ENCODE measurements at regions not wholly inside any gene's neighbourhood (a gene's known extent, or its start where the extent isn't known, plus 50 kb on each side); places are given as distances from the start of the nearest gene placed in this dataset.

- Histone ChIP-seq H4K20me1 (ENCODE audit: insufficient read depth, low read length) (no peaks in the 10 kb centered on the region), H3K4me2 (ENCODE audit: insufficient read depth, low read length) (no peak overlapping the region), H3K4me3 (ENCODE audit: low read depth in 1 of 2, low read length in 2 of 2) (no peak overlapping the region), H3K27ac (ENCODE audit: low read length) (no peak overlapping the region), H3K27me3 (ENCODE audit: insufficient read depth, low read length, poor library complexity) (no peaks in the 10 kb centered on the region), H3K4me1 (ENCODE audit: insufficient read depth, low read length) (no peaks in the 10 kb centered on the region), H3K9ac (ENCODE audit: low read depth, low read length) (no peak overlapping the region), H3K9me3 (ENCODE audit: insufficient read depth, low read length, severe bottlenecking) (no peaks in the 10 kb centered on the region), H2AFZ (ENCODE audit: low read depth, low read length) (no peak overlapping the region), H3K36me3 (ENCODE audit: insufficient read depth, low read length) (no peaks in the 10 kb centered on the region), H3K79me2 (ENCODE audit: insufficient read depth, low read length) (no peaks in the 10 kb centered on the region)
- ATAC-seq (ENCODE audit: insufficient read depth, low read depth) (no peak), DNase-seq (no peak)
- TF ChIP-seq EZH2 (IDR thresholded peaks at IDR 0.05; ENCODE audit: borderline replicate concordance, low read depth, low read length, severe bottlenecking): no peak
- TF ChIP-seq CTCF (IDR thresholded peaks at IDR 0.05; ENCODE audit: borderline replicate concordance, extremely low read depth, low read length, poor library complexity, severe bottlenecking): peak; percentile 42
These were observed 1306.5 kb upstream of the CDH9 start for GRCh38 chr5:28344836-28345433.

GRCh38 chr5:28329176-28329575 lies 1290.8 kb upstream of the CDH9 start:
- DNase-seq: no peak

GRCh38 chr5:28328681-28329080 lies 1290.3 kb upstream of the CDH9 start:
- H2AFZ ChIP-seq (ENCODE audit: low read depth, low read length): no peak overlapping the region
- ATAC-seq (ENCODE audit: insufficient read depth, low read depth) (no peak), DNase-seq (no peak)
- no peaks in the 10 kb centered on the region for H3K4me1 ChIP-seq (ENCODE audit: insufficient read depth, low read length)
- no peaks in the 10 kb centered on the region for H4K20me1 ChIP-seq (ENCODE audit: insufficient read depth, low read length)
- no peak overlapping the region for H3K9ac ChIP-seq (ENCODE audit: low read depth, low read length)
- no peaks in the 10 kb centered on the region for H3K27me3 ChIP-seq (ENCODE audit: insufficient read depth, low read length, poor library complexity)
- H3K4me2 ChIP-seq (ENCODE audit: insufficient read depth, low read length): no peak overlapping the region
- no peaks in the 10 kb centered on the region for H3K36me3 ChIP-seq (ENCODE audit: insufficient read depth, low read length)
- no peak overlapping the region for H3K27ac ChIP-seq (ENCODE audit: low read length)
- TF ChIP-seq CTCF (IDR thresholded peaks at IDR 0.05; ENCODE audit: borderline replicate concordance, extremely low read depth, low read length, poor library complexity, severe bottlenecking) (no peak), EZH2 (IDR thresholded peaks at IDR 0.05; ENCODE audit: borderline replicate concordance, low read depth, low read length, severe bottlenecking) (no peak)
- H3K79me2 ChIP-seq (ENCODE audit: insufficient read depth, low read length): no peaks in the 10 kb centered on the region
- H3K9me3 ChIP-seq (ENCODE audit: insufficient read depth, low read length, severe bottlenecking): peaks cover 5% of the 10 kb centered on the region
- H3K4me3 ChIP-seq (ENCODE audit: low read depth in 1 of 2, low read length in 2 of 2): no peak overlapping the region

More at GRCh38 chr5:28329176-28329575, 1290.8 kb upstream of the CDH9 start:
- no peak overlapping the region for H3K9ac ChIP-seq (ENCODE audit: low read depth, low read length)
- H4K20me1 ChIP-seq (ENCODE audit: insufficient read depth, low read length): no peaks in the 10 kb centered on the region
- H2AFZ ChIP-seq (ENCODE audit: low read depth, low read length): no peak overlapping the region
- no peak for ATAC-seq (ENCODE audit: insufficient read depth, low read depth)
- no peak overlapping the region for H3K4me2 ChIP-seq (ENCODE audit: insufficient read depth, low read length)
- no peaks in the 10 kb centered on the region for H3K36me3 ChIP-seq (ENCODE audit: insufficient read depth, low read length)
- TF ChIP-seq CTCF (IDR thresholded peaks at IDR 0.05; ENCODE audit: borderline replicate concordance, extremely low read depth, low read length, poor library complexity, severe bottlenecking) (no peak), EZH2 (IDR thresholded peaks at IDR 0.05; ENCODE audit: borderline replicate concordance, low read depth, low read length, severe bottlenecking) (no peak)
- no peaks in the 10 kb centered on the region for H3K79me2 ChIP-seq (ENCODE audit: insufficient read depth, low read length)
- H3K9me3 ChIP-seq (ENCODE audit: insufficient read depth, low read length, severe bottlenecking): peaks cover 6% of the 10 kb centered on the region
- H3K27ac ChIP-seq (ENCODE audit: low read length): no peak overlapping the region
- no peaks in the 10 kb centered on the region for H3K27me3 ChIP-seq (ENCODE audit: insufficient read depth, low read length, poor library complexity)
- H3K4me1 ChIP-seq (ENCODE audit: insufficient read depth, low read length): no peaks in the 10 kb centered on the region
- H3K4me3 ChIP-seq (ENCODE audit: low read depth in 1 of 2, low read length in 2 of 2): no peak overlapping the region

Measured in DND-41 (cell line).